ENCODE measurements at regions not wholly inside any gene's neighbourhood (a gene's known extent, or its start where the extent isn't known, plus 50 kb on each side); places are given as distances from the start of the nearest gene placed in this dataset.
"Not testable (repeated sequence)": the region's sequence is repeated elsewhere in the genome, so short reads cannot be mapped to it uniquely, and the experiment has no call there.

GRCh38 chr12:59069516-59069915 is 149.2 kb upstream of the LRIG3 start:
- FAIRE-seq (no peak), DNase-seq (ENCODE audit: extremely low spot score, insufficient read length, low read depth) (no peak)

- no peak for DNase-seq (ENCODE audit: extremely low spot score, insufficient read length, low read depth)
- FAIRE-seq: no peak
Measured at GRCh38 chr12:59068436-59068835, 148.1 kb upstream of the LRIG3 start.

- FAIRE-seq (no peak), DNase-seq (ENCODE audit: extremely low spot score, insufficient read length, low read depth) (no peak)
Measured at GRCh38 chr12:59067083-59067482, 146.8 kb upstream of the LRIG3 start.

- no peak for FAIRE-seq
Measured at GRCh38 chr12:59066445-59066844, 146.1 kb upstream of the LRIG3 start.

GRCh38 chr12:59059088-59059935 is 139.0 kb upstream of the LRIG3 start:
- no peak for FAIRE-seq
- DNase-seq (ENCODE audit: extremely low spot score, insufficient read length, low read depth): no peak

More at GRCh38 chr12:59066445-59066844, 146.1 kb upstream of the LRIG3 start:
- DNase-seq (ENCODE audit: extremely low spot score, insufficient read length, low read depth): no peak

- FAIRE-seq: no peak
- DNase-seq (ENCODE audit: extremely low spot score, insufficient read length, low read depth): no peak
Measured at GRCh38 chr12:59056966-59057365, 136.7 kb upstream of the LRIG3 start.

- no peak for FAIRE-seq
- no peak for DNase-seq (ENCODE audit: extremely low spot score, insufficient read length, low read depth)
Measured at GRCh38 chr12:59055204-59055860, 135.0 kb upstream of the LRIG3 start.

GRCh38 chr12:59053266-59053899 is 133.1 kb upstream of the LRIG3 start:
- not testable (repeated sequence) for FAIRE-seq; DNase-seq (ENCODE audit: extremely low spot score, insufficient read length, low read depth)

GRCh38 chr12:59046763-59047534 is 126.6 kb upstream of the LRIG3 start:
- DNase-seq (ENCODE audit: extremely low spot score, insufficient read length, low read depth) (no peak), FAIRE-seq (no peak)

- no peak for DNase-seq (ENCODE audit: extremely low spot score, insufficient read length, low read depth)
- no peak for FAIRE-seq
Measured at GRCh38 chr12:59044791-59045190, 124.5 kb upstream of the LRIG3 start.

- FAIRE-seq (no peak), DNase-seq (ENCODE audit: extremely low spot score, insufficient read length, low read depth) (no peak)
Measured at GRCh38 chr12:59041241-59042121, 121.2 kb upstream of the LRIG3 start.

GRCh38 chr12:59040656-59041055 is 120.4 kb upstream of the LRIG3 start:
- FAIRE-seq (no peak), DNase-seq (ENCODE audit: extremely low spot score, insufficient read length, low read depth) (no peak)

GRCh38 chr12:59040043-59040442 is 119.7 kb upstream of the LRIG3 start:
- FAIRE-seq: no peak
- no peak for DNase-seq (ENCODE audit: extremely low spot score, insufficient read length, low read depth)

GRCh38 chr12:59039005-59039404 is 118.7 kb upstream of the LRIG3 start:
- DNase-seq (ENCODE audit: extremely low spot score, insufficient read length, low read depth) (no peak), FAIRE-seq (no peak)

GRCh38 chr12:59036973-59037762 is 116.9 kb upstream of the LRIG3 start:
- DNase-seq (ENCODE audit: extremely low spot score, insufficient read length, low read depth) (no peak), FAIRE-seq (no peak)

GRCh38 chr12:59036347-59036746 is 116.0 kb upstream of the LRIG3 start:
- DNase-seq (ENCODE audit: extremely low spot score, insufficient read length, low read depth) (no peak), FAIRE-seq (no peak)

- FAIRE-seq (no peak), DNase-seq (ENCODE audit: extremely low spot score, insufficient read length, low read depth) (no peak)
Measured at GRCh38 chr12:59031313-59031712, 111.0 kb upstream of the LRIG3 start.

- FAIRE-seq (no peak), DNase-seq (ENCODE audit: extremely low spot score, insufficient read length, low read depth) (no peak)
Measured at GRCh38 chr12:59030415-59030814, 110.1 kb upstream of the LRIG3 start.

- DNase-seq (ENCODE audit: extremely low spot score, insufficient read length, low read depth) (no peak), FAIRE-seq (no peak)
Measured at GRCh38 chr12:59027199-59027598, 106.9 kb upstream of the LRIG3 start.

Measured in GM18507 (cell line).